NCI-H2081 (cell line): ENCODE measurements at regions not wholly inside any gene's neighbourhood (a gene's known extent, or its start where the extent isn't known, plus 50 kb on each side); places are given as distances from the start of the nearest gene placed in this dataset.
"Not testable (repeated sequence)": the region's sequence is repeated elsewhere in the genome, so short reads cannot be mapped to it uniquely, and the experiment has no call there.

Experiments used
- DNase-seq, 2 experiments: peaks; one replicate each; lab custom pipeline; 2025; lab: John Stamatoyannopoulos, UW

GRCh38 chr20:30393523-30393922, 863.9 kb upstream of the DEFB115 start:
- DNase-seq: not testable (repeated sequence)

- not testable (repeated sequence) for DNase-seq
Measured at GRCh38 chr20:30397111-30397510, 860.4 kb upstream of the DEFB115 start.

- DNase-seq: not testable (repeated sequence)
Measured at GRCh38 chr20:30405061-30405460, 852.4 kb upstream of the DEFB115 start.

- not testable (repeated sequence) for DNase-seq
Measured at GRCh38 chr20:30405585-30405984, 851.9 kb upstream of the DEFB115 start.

GRCh38 chr20:30406370-30406769, 851.1 kb upstream of the DEFB115 start:
- not testable (repeated sequence) for DNase-seq

GRCh38 chr20:30412972-30413371, 844.5 kb upstream of the DEFB115 start:
- no peak for DNase-seq

GRCh38 chr20:30417387-30417786, 840.1 kb upstream of the DEFB115 start:
- not testable (repeated sequence) for DNase-seq

GRCh38 chr20:30418378-30418777, 839.1 kb upstream of the DEFB115 start:
- DNase-seq: not testable (repeated sequence)

GRCh38 chr20:30419466-30419865, 838.0 kb upstream of the DEFB115 start:
- DNase-seq: no peak

- not testable (repeated sequence) for DNase-seq
Measured at GRCh38 chr20:30419871-30420420, 837.5 kb upstream of the DEFB115 start.
